Erythroblast (primary cell): ENCODE measurements at regions not wholly inside any gene's neighbourhood (a gene's known extent, or its start where the extent isn't known, plus 50 kb on each side); places are given as distances from the start of the nearest gene placed in this dataset.

Experiments
- DNase-seq, 2 experiments: peaks; one replicate each; lab custom pipeline; 2025; lab: John Stamatoyannopoulos, UW
- GATA1 ChIP-seq: IDR thresholded peaks from 2 replicates; pipeline ENCODE4 v1.6.1; 2011; ENCODE audit warnings: low read depth, mild to moderate bottlenecking, control low read depth, low read length, moderate library complexity
- POLR2A ChIP-seq: IDR thresholded peaks from 2 replicates; pipeline ENCODE4 v1.6.1; 2011; ENCODE audit warnings: mild to moderate bottlenecking, low read length

- TF ChIP-seq POLR2A (no peak), GATA1 (no peak)
Observed at GRCh38 chr2:34365932-34366331, 766.8 kb upstream of the FAM98A start.

DNA sequence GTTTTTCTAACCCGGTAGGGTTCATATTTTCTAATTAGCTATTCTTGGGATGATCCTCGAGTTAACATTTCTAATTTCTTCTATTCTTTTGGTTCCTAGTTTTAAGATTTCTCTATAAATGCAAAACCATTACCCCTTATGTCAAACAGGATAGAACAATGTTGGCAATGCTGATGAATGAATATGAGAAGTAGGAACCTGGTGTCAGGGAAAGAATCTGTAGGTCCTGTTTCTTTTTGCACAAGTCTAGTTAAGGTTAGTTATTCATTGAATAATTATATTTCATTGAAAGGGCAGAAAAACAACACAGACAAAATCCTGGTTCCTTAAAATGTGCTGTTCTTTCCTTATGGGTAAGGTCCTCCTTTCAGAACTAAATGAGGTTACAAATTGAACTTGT is 766.4 kb upstream of the FAM98A start:
- no peak for DNase-seq
- TF ChIP-seq GATA1 (no peak), POLR2A (no peak)

More at GRCh38 chr2:34365932-34366331, 766.8 kb upstream of the FAM98A start:
- DNase-seq = no peak

DNA sequence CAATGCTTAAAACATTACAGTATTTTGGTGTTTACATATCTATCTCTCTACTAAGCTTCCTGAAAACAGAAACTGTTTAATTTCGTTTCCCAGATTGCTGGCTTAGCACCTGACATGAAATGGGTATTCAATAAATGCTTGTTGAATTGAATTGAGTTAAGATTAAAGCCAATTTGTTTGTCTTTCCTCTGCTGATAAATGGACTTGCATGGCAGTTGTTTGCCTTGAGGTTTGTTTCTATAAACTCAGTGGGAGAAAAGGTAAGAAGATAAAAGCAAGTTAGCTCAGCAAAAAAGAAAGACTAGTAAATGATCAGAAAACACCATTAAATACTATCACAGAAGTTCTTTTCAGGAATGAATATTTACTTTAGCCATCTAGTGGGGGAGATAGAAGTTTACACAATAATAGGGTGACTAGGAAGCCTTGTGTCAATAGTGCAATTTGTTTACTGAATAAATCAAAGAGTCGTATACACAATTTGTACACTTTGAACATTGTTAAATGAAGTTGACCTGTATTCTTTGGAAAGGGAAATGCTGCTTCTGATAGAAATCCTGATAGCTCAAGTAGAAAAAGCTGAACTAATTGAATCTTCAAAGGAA is 754.5 kb upstream of the FAM98A start:
- no peak for TF ChIP-seq POLR2A
- TF ChIP-seq GATA1 = no peak
- DNase-seq = no peak

- DNase-seq = no peak
- no peak for TF ChIP-seq GATA1
Observed at GRCh38 chr2:34349527-34349926, 750.4 kb upstream of the FAM98A start.

DNA sequence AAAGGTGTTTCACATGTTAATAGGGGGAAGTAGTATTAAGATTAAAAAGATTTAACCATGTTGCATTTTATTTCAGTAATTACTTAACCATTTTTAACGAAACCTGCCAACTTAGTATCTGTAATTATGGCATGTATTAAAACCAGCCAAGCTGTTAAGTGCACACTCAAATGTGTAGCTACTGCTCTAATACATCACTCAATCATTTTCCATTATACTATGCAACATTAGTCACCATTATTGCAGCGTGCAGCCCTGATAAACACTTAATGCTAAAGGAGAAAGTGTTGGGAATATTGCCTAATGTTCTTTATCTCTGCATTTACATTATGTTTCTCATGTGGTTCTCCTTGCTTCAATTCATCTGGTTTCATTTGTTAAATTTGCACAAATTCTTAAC is 745.9 kb upstream of the FAM98A start:
- TF ChIP-seq POLR2A (no peak), GATA1 (no peak)
- DNase-seq = no peak

GRCh38 chr2:34340307-34340706 is 741.2 kb upstream of the FAM98A start:
- no peak for DNase-seq

DNA sequence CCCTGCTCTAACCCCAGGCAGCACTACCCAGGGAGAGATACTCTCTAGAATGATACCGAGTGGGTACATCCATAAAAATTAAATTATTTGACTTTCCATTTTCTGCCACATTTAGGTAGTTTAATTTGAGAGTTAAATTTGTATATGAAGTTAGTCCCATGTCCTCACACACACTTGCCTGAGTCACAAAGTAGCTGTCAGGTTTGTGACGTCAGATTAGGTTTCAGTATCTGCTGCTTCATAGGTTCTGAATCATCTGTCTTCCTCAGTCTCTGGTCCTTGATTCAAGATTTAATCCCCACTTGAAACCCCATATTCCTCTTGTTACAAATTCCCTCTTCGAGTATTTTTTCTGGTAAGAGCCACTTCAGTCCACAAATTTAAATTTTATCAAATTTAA is 738.6 kb upstream of the FAM98A start:
- TF ChIP-seq GATA1 (no peak), POLR2A (no peak)
- DNase-seq = no peak

More at GRCh38 chr2:34340307-34340706, 741.2 kb upstream of the FAM98A start:
- TF ChIP-seq GATA1 = no peak
- no peak for TF ChIP-seq POLR2A

GRCh38 chr2:34332813-34333212 is 733.7 kb upstream of the FAM98A start:
- TF ChIP-seq POLR2A (no peak), GATA1 (no peak)
- no peak for DNase-seq

GRCh38 chr2:34320056-34320455 is 721.0 kb upstream of the FAM98A start:
- TF ChIP-seq GATA1 (no peak), POLR2A (no peak)
- no peak for DNase-seq

DNA sequence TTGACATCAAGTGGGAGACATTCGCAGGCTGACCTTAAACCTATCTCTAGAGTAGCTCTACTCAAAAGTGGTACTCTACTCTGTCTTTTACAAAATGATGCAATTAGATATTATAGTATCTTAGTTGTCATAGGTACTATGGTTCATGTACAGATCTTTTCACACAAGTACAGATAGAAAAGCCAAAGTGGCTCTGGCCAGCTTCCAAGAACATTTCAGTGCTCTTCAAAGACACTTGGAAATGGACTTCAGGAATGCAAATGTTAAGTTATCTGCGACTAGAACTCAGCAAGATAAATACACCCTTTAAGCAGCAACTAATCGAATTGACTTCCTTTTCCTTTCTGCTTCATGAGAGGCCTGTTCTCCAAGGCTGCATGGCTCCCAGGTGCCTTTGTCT is 718.7 kb upstream of the FAM98A start:
- DNase-seq = no peak
- TF ChIP-seq POLR2A = no peak
- no peak for TF ChIP-seq GATA1

- DNase-seq = no peak
- TF ChIP-seq GATA1 (no peak), POLR2A (no peak)
Observed at GRCh38 chr2:34316788-34317187, 717.7 kb upstream of the FAM98A start.

- TF ChIP-seq GATA1 = no peak
- no peak for TF ChIP-seq POLR2A
- no peak for DNase-seq
Observed at GRCh38 chr2:34311816-34312215, 712.7 kb upstream of the FAM98A start.

GRCh38 chr2:34308140-34308539 is 709.0 kb upstream of the FAM98A start:
- no peak for TF ChIP-seq GATA1
- TF ChIP-seq POLR2A = no peak
- DNase-seq = no peak

DNA sequence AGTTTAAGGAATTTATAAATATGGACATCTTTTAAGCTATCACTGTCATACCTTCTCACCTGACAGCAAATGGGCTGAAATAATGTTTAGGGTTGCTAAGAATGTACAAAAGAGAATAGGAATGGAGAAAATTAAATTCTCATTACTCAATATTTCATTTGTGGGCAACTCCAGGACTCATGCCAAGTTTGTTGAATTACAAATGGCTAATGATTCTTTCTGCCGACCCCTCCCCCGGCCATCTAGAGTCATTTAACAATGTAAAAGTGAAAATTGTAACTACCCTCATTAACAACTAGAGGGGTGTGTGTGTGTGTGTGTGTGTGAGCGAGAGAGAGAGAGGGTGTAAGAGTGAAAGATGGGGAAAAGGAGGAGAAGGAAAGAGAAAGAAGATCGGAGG is 708.5 kb upstream of the FAM98A start:
- no peak for TF ChIP-seq POLR2A
- no peak for TF ChIP-seq GATA1
- no peak for DNase-seq

- TF ChIP-seq GATA1 = no peak
- TF ChIP-seq POLR2A = no peak
- no peak for DNase-seq
Observed at GRCh38 chr2:34306745-34307144, 707.6 kb upstream of the FAM98A start.
